HG03064 (cell line): ENCODE measurements at regions not wholly inside any gene's neighbourhood (a gene's known extent, or its start where the extent isn't known, plus 50 kb on each side); places are given as distances from the start of the nearest gene placed in this dataset.

ENCODE experiments used
- ATAC-seq: cut with Tn5 transposase; IDR thresholded peaks from one replicate; pipeline ENCODE4 v1.9.1; 2021; ENCODE audit warnings: low read depth; ENCODE audit not compliant: unreplicated experiment

- no peak for ATAC-seq
Observed at GRCh38 chr4:134027931-134028330, 173.7 kb downstream of the PABPC4L start.

DNA sequence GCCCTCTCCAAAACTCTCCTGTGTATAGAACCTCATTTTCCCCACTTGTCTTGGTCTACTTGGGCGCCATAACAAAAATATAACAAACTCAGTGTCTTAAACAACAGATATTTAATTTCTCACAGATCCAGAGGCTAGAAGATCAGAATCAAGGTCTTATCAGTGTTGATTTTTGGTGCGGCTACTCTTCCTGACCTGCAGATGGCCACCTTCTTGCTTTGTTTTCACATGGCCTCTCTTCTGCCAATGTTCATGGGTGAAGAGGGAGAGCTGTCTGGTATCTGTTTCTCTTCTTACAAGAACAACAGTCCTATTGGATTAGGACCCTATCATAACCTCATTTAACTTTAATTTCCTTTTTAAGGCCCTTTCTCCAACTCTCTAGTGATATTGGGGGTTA lies 177.3 kb downstream of the PABPC4L start:
- no peak for ATAC-seq

DNA sequence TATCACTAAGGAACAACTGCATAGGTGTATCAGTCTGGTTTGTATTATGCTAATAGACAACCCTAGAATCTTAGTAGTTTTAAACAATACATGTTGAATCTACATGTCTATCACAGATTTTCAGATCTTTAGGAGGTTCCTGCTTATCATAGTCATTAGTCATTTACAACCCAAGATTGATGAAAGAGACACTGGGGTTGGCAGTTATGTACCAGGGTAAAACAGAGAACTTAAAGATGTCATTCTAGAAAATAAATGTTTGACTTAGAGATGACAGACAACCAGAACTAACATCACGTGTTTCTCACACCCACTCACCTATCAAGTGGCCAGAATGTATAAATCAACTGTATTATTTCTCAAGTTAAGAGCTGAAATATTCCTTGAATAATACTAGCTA lies 181.9 kb downstream of the PABPC4L start:
- no peak for ATAC-seq

DNA sequence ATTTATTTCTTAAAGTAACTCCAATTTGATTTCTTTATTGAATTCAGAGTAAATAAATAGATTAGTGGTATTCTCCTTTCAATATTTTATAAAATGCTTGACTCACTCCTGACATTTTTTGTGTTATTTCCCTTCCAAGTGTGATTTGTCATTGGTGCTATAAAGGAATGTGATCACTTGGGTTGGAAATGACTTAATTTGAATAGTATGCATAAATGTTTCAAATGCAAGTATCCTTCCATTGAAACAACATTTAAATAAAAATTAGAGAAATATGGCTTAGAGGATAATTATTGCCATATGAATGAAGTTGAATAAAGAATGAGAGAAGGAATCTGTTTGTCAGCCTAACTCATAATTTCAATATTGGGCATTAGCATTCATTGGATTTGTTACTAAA lies 182.7 kb downstream of the PABPC4L start:
- ATAC-seq = no peak

DNA sequence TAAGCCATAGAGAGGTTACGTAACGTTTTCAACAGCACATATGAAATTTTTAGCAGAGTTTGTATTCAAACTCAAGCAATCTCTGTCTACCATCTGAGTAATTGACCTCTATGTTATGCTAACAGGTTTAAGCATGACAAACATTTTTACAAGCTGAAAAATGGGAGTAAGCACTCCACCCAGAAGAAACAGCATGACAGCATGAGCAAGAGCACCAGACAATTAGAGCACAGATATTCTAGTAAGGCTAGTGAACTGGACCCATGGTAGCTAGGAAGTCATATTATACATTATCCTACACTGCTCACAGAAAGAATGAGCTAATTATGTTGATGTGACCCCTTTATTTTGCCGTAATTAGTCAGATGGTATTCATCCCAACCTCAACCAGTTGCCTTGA lies 200.5 kb downstream of the PABPC4L start:
- ATAC-seq = no peak

GRCh38 chr4:133997436-133997835 lies 204.2 kb downstream of the PABPC4L start:
- ATAC-seq = no peak

DNA sequence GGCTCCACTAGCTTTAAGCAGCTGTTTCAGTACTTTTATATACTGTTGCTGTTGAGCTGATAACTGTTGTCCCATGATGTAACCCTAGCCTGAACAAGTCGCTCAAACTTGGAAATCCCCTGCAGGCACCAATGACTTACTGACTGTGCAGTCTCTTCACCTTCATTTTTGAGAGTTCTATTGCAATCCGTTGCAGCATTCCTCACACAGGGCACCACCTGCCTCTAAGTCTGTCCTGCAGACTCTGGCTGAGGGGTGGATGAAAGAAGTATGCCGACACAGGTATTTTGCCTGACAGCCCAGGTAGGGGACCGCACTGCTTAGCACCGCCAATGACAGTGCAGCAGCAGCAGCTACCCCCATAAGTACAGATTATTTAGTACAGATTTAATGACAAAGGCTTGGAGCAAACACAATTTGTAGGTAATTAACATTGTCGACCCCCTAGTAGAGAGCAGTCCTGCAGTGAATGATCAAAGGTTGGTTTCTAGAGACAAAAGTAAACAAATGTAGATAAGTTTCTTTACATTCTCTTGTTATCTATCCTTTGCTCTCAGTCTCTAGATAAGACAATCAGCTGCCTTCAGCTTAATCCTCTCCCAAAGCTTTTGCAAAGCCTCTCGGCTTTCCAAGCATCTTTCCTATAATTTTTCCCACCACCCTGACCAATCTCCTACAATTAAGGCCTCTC lies 205.0 kb downstream of the PABPC4L start:
- ATAC-seq = no peak

DNA sequence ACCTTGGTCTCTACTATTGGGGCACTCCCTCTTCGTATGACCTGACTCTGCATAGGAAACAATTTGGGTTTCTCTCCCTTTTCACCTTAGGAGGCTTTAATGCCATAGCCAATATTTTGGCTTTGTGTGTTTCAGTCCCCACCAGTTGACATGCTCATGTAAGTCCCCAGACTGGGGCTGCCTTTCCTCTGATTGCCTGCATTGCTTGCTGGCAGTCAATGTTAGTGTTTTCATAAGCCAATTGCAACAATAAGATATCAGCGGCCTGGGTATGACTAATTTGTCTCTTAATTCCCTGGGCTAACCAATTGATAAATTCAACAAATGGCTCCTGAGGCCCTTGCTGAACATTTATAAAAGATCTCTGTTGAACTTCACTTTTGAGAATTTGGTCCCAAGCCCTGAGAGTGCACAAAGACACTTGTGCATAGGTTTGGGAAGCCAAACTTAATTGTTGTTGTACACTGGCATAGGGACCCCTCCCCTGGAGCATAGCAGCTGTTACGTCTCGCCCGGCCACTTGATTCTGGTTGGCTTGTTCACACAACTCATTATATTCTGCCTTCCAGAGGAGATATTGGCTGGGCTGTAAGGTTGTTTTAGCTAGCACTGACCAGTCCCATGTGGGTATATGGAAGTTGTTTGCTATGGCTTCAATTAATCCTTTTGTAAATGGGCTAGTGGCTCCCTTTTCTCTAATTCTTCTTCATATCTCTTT lies 206.2 kb downstream of the PABPC4L start:
- no peak for ATAC-seq

- ATAC-seq = no peak
Observed at GRCh38 chr4:133982533-133983224, 218.9 kb downstream of the PABPC4L start.

DNA sequence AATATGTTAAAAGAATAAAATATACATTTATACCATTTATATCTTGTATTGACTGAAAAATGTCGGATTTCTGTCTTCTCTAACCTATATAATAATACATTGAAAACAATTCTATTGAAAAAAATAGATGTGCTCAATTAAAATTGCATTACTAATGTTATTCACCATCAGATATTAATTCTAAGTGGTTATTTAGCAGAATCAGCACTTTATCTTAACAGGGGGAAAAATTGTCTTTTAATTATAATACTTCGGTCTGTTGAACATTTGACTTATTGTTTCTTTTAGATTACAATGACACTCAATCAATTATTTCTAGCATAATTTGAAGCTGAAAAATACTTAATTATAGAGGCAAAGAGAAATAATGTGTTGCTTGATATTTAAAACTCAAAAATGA lies 220.3 kb downstream of the PABPC4L start:
- ATAC-seq = no peak

GRCh38 chr4:133972586-133972985 lies 229.0 kb downstream of the PABPC4L start:
- ATAC-seq = no peak

GRCh38 chr4:133969202-133969848 lies 232.3 kb downstream of the PABPC4L start:
- no peak for ATAC-seq

DNA sequence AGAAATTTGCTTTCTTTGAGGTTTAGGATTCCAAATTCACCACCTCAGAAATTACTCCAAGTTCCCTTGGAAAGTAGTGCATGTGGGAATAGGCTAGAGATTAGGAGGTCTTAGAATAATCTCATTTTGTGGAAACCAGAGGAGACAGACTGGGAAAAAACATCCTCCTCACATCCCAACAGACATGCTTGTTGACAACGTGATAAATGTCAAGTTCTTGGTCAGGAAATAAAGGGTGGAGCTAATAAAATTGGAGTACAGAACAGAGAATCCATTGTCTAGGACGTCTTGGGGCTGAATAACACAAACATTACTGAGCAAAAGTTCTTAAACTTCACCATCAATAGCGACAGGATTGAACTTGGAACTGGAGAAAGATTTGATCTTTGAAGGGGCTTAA lies 233.4 kb downstream of the PABPC4L start:
- ATAC-seq = no peak

DNA sequence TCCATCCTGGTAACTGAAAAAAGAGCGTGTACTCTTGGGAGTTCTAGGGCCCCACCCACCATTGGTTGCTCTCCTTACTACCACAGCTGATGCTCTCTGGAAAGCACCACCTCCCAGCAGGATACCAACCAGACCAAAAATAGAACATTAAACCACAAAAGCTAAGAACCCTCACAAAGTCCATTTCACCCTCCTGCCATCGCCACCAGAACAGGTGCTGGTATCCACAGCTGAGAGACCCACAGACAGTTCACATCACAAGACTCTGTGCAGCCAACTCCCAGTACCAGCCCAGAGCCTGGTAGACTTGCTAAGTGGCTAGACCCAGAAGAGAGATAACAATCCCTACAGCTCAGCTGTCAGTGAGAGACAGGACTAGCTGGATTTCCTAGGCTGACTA lies 240.6 kb downstream of the PABPC4L start:
- ATAC-seq = no peak

GRCh38 chr4:133943081-133943480 lies 258.5 kb downstream of the PABPC4L start:
- ATAC-seq = no peak

DNA sequence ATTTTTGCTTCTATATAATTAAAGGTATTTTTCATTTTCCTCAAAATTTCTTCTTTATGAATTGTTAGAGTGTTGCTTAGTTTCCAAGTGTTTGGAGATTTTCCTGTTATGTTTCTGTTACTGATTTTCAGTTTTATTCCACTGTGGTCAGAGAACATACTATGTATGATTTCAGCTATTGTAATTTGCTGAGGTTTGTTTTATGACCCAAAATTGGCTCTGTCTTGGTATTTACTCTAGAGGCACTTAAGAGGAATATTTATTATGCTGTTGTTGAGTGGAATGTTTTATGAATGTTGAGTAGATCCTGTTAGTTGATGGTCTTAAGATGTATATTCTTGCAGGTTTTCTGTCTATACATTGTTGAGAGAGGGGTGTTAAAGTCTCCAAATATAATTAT lies 263.5 kb downstream of the PABPC4L start:
- no peak for ATAC-seq

- ATAC-seq = no peak
Observed at GRCh38 chr4:133929531-133930239, 271.9 kb downstream of the PABPC4L start.

DNA sequence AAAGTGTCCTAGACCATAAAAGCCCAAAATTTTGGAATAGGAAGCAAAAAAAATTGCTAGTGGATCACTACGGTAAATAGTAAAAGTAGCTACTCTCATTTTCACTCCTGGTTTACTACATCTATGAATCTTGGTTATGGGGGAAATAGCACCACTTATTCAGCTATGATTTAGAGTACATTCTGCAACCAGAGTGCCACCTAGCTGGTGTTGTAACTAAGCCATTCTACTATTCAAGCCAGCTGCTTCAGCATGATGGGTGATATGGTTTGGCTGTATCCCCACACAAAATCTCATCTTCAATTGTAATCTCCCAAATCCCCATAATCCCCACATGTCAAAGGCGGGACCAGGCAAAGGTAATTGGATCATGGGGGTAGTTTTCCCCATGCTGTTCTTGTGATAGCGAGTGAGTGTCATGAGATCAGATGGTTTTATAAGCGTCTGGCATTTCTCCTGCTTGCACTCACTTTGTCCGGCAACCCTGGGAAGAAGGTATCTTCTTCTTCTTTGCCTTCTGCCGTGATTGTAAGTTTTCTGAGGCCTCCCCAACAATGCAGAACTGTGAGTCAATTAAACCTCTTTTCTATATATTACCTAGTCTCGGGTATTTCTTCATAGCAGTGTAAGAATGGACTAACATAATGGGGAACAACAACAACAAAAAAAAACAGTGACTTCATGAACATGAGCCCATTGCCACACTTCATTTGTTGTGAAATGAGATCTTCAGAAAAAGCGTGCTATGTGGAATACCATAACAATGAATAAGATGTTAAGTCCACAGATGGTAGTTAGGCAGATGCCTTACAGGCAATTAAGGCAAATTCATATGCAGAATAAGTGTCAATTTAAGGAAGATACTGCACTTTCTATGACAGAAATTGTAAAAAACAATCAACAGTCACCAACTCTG lies 280.1 kb downstream of the PABPC4L start:
- no peak for ATAC-seq

DNA sequence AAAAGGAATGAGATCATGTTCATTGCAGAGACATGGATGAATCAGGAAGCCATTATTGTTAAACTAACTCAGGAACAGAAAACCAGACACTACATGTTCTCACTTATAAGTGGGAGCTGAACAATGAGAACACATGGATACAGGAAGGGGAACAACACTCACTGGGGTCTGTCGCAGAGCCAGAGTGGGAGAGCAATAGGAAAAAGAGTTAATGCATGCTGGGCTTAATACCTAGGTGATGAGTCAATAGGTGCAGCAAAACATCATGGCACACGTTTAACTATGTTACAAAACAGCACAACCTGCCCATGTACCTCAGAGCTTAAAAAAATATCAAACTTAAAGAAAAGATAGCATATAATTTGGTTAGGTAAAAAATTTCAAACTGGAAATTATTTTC lies 281.4 kb downstream of the PABPC4L start:
- ATAC-seq = no peak

GRCh38 chr4:133910165-133910564 lies 291.4 kb downstream of the PABPC4L start:
- ATAC-seq = no peak
